ENCODE measurements at regions not wholly inside any gene's neighbourhood (a gene's known extent, or its start where the extent isn't known, plus 50 kb on each side); places are given as distances from the start of the nearest gene placed in this dataset.

GRCh38 chr6:41451515-41452163 lies 94.5 kb upstream of the FOXP4 start:
- DNase-seq (ENCODE audit: low read depth), result no peak

- DNase-seq (ENCODE audit: low read depth), result no peak
These were observed 93.4 kb upstream of the FOXP4 start for GRCh38 chr6:41452763-41453162.

GRCh38 chr6:41453244-41453643 lies 92.9 kb upstream of the FOXP4 start:
- DNase-seq (ENCODE audit: low read depth), result no peak

- no peak for DNase-seq (ENCODE audit: low read depth)
These were observed 91.9 kb upstream of the FOXP4 start for GRCh38 chr6:41454189-41454789.

- no peak for DNase-seq (ENCODE audit: low read depth)
These were observed 90.8 kb upstream of the FOXP4 start for GRCh38 chr6:41455410-41455809.

GRCh38 chr6:41455818-41456217 lies 90.4 kb upstream of the FOXP4 start:
- DNase-seq (ENCODE audit: low read depth), result no peak

GRCh38 chr6:41457303-41457670 lies 88.9 kb upstream of the FOXP4 start:
- DNase-seq (ENCODE audit: low read depth), result no peak

GRCh38 chr6:41459738-41460137 lies 86.4 kb upstream of the FOXP4 start:
- no peak for DNase-seq (ENCODE audit: low read depth)

GRCh38 chr6:41460742-41461336 lies 85.3 kb upstream of the FOXP4 start:
- no peak for DNase-seq (ENCODE audit: low read depth)

- DNase-seq (ENCODE audit: low read depth), result no peak
These were observed 84.1 kb upstream of the FOXP4 start for GRCh38 chr6:41462033-41462432.

- DNase-seq (ENCODE audit: low read depth), result no peak
These were observed 82.9 kb upstream of the FOXP4 start for GRCh38 chr6:41463062-41463930.

- no peak for DNase-seq (ENCODE audit: low read depth)
These were observed 82.2 kb upstream of the FOXP4 start for GRCh38 chr6:41464019-41464418.

- no peak for DNase-seq (ENCODE audit: low read depth)
These were observed 81.7 kb upstream of the FOXP4 start for GRCh38 chr6:41464481-41464880.

GRCh38 chr6:41466437-41466990 lies 79.7 kb upstream of the FOXP4 start:
- DNase-seq (ENCODE audit: low read depth), result no peak

GRCh38 chr6:41467061-41467460 lies 79.1 kb upstream of the FOXP4 start:
- no peak for DNase-seq (ENCODE audit: low read depth)

GRCh38 chr6:41467627-41468404 lies 78.4 kb upstream of the FOXP4 start:
- DNase-seq (ENCODE audit: low read depth), result no peak

- no peak for DNase-seq (ENCODE audit: low read depth)
These were observed 76.8 kb upstream of the FOXP4 start for GRCh38 chr6:41469156-41470028.

- no peak for DNase-seq (ENCODE audit: low read depth)
These were observed 76.2 kb upstream of the FOXP4 start for GRCh38 chr6:41470029-41470330.

- DNase-seq (ENCODE audit: low read depth), result no peak
These were observed 75.7 kb upstream of the FOXP4 start for GRCh38 chr6:41470331-41471063.
